Right lobe of liver (tissue), 6 donors: ENCODE measurements at regions not wholly inside any gene's neighbourhood (a gene's known extent, or its start where the extent isn't known, plus 50 kb on each side); places are given as distances from the start of the nearest gene placed in this dataset.

Experiments
- ATAC-seq, 4 donors: fragments of 200-7000 bp; cut with Tn5 transposase; one replicate each; pipeline ENCODE4 v1.9.1; 2020; ENCODE audit warnings: mild to moderate bottlenecking in 4 of 4, moderate library complexity in 4 of 4
- DNase-seq, 3 donors: peaks; one replicate each; pipeline ENCODE4 v3.0.0-alpha.2; 2020
- H3K27ac ChIP-seq, 3 donors: fragments of 200-600 bp; one replicate each; pipeline ENCODE4 v1.8.0; 2022
- H3K27me3 ChIP-seq, 2 donors: fragments of 200-600 bp; one replicate each; pipeline ENCODE4 v1.8.0; 2022
- H3K36me3 ChIP-seq, 4 donors: fragments of 200-600 bp; sonication (generic) in 1 of 4; one replicate each; pipeline versions ENCODE4 v1.5.1 to v1.8.0; 2017 to 2022; ENCODE audit warnings: control low read depth in 1 of 4
- H3K4me1 ChIP-seq, 4 donors: fragments of 200-600 bp; sonication (generic) in 1 of 4; one replicate each; pipeline versions ENCODE4 v1.5.1 to v1.8.0; 2017 to 2022; ENCODE audit warnings: control low read depth in 1 of 4
- H3K4me3 ChIP-seq, 3 donors: fragments of 200-600 bp; one replicate each; pipeline ENCODE4 v1.8.0; 2022
- H3K9me3 ChIP-seq, 4 donors: fragments of 200-600 bp; sonication (generic) in 1 of 4; one replicate each; pipeline versions ENCODE4 v1.5.1 to v1.8.0; 2017 to 2022; ENCODE audit warnings: control low read depth in 1 of 4
- CTCF ChIP-seq, 4 donors: fragments of 200-600 bp in 3 of 4; fragments of 450-650 bp in 1 of 4; IDR thresholded peaks; one replicate each; pipeline versions ENCODE4 v1.5.1 to v1.8.0; 2016 to 2022; ENCODE audit warnings: antibody characterized with exemption in 4 of 4, mild to moderate bottlenecking in 2 of 4
- POLR2A ChIP-seq: fragments of 450-650 bp; IDR thresholded peaks from one replicate; pipeline ENCODE4 v1.6.1; 2017; ENCODE audit warnings: antibody characterized with exemption, mild to moderate bottlenecking
- WGBS: methylation state at CpG from one replicate; pipeline ENCODE4 v1.1.6; 2018; ENCODE audit warnings: low coverage, low lambda C conversion rate; ENCODE audit not compliant: insufficient coverage; ENCODE audit errors: missing lambda C conversion rate; 5-methylcytosine and 5-hydroxymethylcytosine counted together
- intact Hi-C, 2 donors: fragments of 100-400 bp; cut with DNase I; formaldehyde crosslinking; loops; one replicate each; pipeline versions ENCODE4 v1.11.2 to v1.14.1; 2022
- donor health status: DM: no; HTN: yes; CAD: no.
- donor health status: DM: no; HTN: no; CAD: no.
- donor health status: DM: no; HTN: no; CAD: no.
- donor health status: DM: no; HTN: yes; CAD: no.
- donor health status: DM: no; HTN: yes; CAD: no.

- Histone ChIP-seq H3K27me3 (no peaks in the 10 kb centered on the region), H3K27ac (no peak overlapping the region), H3K36me3 (no peaks in the 10 kb centered on the region), H3K9me3 (no peaks in the 10 kb centered on the region), H3K4me3 (peak overlapping the region in 1 of 3 donors; percentile 11), H3K4me1 (no peaks in the 10 kb centered on the region)
- WGBS: 50% methylated on average over 8 of the region's 8 CpGs
- no peak for DNase-seq
- ATAC-seq: peak in 1 of 4 donors; percentile 52
- TF ChIP-seq CTCF (IDR thresholded peaks at IDR 0.05): no peak
- intact Hi-C loops: no loop called here
These were observed 382.8 kb downstream of the KLHL4 start for GRCh38 chrX:87900320-87900908.

GRCh38 chrX:87901060-87901459, 383.5 kb downstream of the KLHL4 start:
- Histone ChIP-seq H3K9me3 (no peaks in the 10 kb centered on the region), H3K36me3 (no peaks in the 10 kb centered on the region), H3K4me3 (peak overlapping the region in 1 of 3 donors; percentile 11), H3K4me1 (no peaks in the 10 kb centered on the region), H3K27ac (no peak overlapping the region), H3K27me3 (no peaks in the 10 kb centered on the region)
- DNase-seq (no peak), ATAC-seq (no peak)
- TF ChIP-seq POLR2A (no peak), CTCF (IDR thresholded peaks at IDR 0.05) (no peak)
- WGBS: 36% methylated on average over 3 of the region's 3 CpGs
- intact Hi-C loops: no loop called here

- TF ChIP-seq POLR2A (no peak), CTCF (IDR thresholded peaks at IDR 0.05) (no peak)
- no peaks in the 10 kb centered on the region for H3K4me1 ChIP-seq
- DNase-seq (no peak), ATAC-seq (no peak)
- H3K27ac ChIP-seq: no peak overlapping the region
- no peaks in the 10 kb centered on the region for H3K27me3 ChIP-seq
- no peak overlapping the region for H3K4me3 ChIP-seq
- WGBS: 68% methylated on average over 4 of the region's 5 CpGs
- H3K9me3 ChIP-seq: no peaks in the 10 kb centered on the region
- no peaks in the 10 kb centered on the region for H3K36me3 ChIP-seq
- intact Hi-C loops: no loop called here
These were observed 397.1 kb downstream of the KLHL4 start for GRCh38 chrX:87914726-87915125.

GRCh38 chrX:87924619-87925018, 407.0 kb downstream of the KLHL4 start:
- WGBS: 56% methylated on average over 3 of the region's 3 CpGs
- Histone ChIP-seq H3K9me3 (no peaks in the 10 kb centered on the region), H3K4me3 (no peak overlapping the region), H3K36me3 (no peaks in the 10 kb centered on the region), H3K27me3 (no peaks in the 10 kb centered on the region), H3K4me1 (no peaks in the 10 kb centered on the region), H3K27ac (no peak overlapping the region)
- intact Hi-C loops: no loop called here
- DNase-seq: no peak
- no peak for TF ChIP-seq POLR2A
- TF ChIP-seq CTCF (IDR thresholded peaks at IDR 0.05): no peak
- no peak for ATAC-seq

GRCh38 chrX:87941841-87942240, 424.2 kb downstream of the KLHL4 start:
- intact Hi-C loops: no loop called here
- H3K27me3 ChIP-seq: no peaks in the 10 kb centered on the region
- DNase-seq (no peak), ATAC-seq (no peak)
- no peaks in the 10 kb centered on the region for H3K9me3 ChIP-seq
- no peak for TF ChIP-seq POLR2A
- TF ChIP-seq CTCF (IDR thresholded peaks at IDR 0.05): no peak
- no peaks in the 10 kb centered on the region for H3K4me1 ChIP-seq
- no peak overlapping the region for H3K27ac ChIP-seq
- H3K36me3 ChIP-seq: no peaks in the 10 kb centered on the region
- H3K4me3 ChIP-seq: no peak overlapping the region
- 47% methylated on average over 7 of the region's 7 CpGs for WGBS
